GM13976 (cell line): ENCODE measurements at regions not wholly inside any gene's neighbourhood (a gene's known extent, or its start where the extent isn't known, plus 50 kb on each side); places are given as distances from the start of the nearest gene placed in this dataset.

Experiments
- DNase-seq: peaks from one replicate; pipeline ENCODE4 v3.0.0; 2012; ENCODE audit warnings: low spot score
- CTCF ChIP-seq: IDR thresholded peaks from 2 replicates; pipeline ENCODE4 v1.5.1; 2012; ENCODE audit warnings: borderline replicate concordance, mild to moderate bottlenecking; ENCODE audit not compliant: insufficient read depth; ENCODE audit errors: extremely low read depth, missing control alignments, control extremely low read depth
- in situ Hi-C: fragments of 300-500 bp; cut with MboI; formaldehyde crosslinking; loops from one replicate; pipeline ENCODE4 v1.12.0; 2022; ENCODE audit warnings: low sequenced_read_pairs, mixed read lengths, inconsistent platforms; ENCODE audit not compliant: unreplicated experiment

DNA sequence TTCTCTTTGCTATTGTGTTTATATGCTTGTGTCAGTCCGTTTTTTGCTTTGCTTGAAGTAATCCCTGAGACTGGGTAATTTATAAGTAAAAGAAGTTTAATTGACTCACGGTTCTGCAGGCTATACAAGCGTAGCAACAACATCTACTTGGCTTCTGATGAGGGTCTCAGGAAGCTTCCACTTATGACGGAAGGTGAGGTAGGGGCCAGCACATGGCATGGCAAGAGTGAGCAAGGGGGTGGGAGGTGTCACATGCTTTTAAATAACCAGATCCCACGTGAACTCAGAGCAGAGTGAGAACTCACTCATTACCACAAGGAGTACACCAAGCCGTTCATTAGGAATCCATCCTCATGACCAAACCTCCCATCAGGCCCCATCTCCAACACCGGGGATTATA is 540.3 kb downstream of the TDRD15 start:
- no peak for DNase-seq
- no peak for TF ChIP-seq CTCF
- in situ Hi-C loops, result no loop called here

DNA sequence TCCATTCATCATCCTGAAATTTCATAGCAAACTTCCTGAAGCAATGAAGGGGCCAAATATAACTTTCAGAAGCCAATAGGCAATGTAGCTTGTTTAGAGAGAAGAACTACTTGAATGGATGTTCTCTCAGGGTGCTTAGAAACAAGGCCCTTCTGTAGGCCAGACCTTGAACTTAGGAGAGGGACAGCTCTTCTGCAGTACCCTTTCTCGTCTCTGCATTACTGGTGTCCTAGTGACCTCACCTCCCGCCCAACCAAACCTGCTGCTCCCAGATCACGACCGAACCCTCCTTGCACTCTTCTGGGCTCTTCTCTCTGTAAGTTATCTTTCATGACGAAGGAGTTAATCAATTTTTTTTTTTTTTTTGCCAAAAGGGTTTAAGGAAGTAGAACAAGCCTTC is 543.9 kb downstream of the TDRD15 start:
- in situ Hi-C loops, result no loop called here

DNA sequence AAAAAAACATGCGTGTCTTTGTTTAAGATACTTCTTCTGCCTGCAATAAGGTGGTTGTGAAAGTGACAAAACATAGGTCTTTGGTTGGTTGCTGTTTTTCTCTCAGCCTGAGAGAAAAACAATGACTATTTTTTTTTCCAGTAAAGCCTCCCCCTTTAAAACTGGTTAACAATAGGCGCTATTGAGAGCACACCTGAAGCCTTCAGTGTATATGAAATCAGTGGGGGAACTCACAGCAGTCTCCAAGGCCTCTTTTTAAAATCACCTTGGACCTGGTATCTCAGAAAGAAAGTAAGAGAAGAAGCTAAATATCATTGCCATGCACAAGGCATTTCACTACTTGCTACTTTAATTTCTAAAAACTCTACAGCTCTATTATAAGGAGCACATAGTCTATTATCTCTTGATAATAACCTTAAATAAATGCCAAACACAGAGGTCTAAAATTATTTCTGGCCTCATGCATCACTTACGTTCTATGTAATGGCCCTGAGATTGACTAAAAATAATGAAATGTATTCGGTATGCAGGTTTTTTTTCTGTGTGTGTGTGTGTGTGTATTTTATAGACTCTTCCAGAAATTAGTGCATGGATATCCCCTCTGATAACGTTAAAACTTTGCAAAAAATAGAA is 544.4 kb downstream of the TDRD15 start:
- no peak for TF ChIP-seq CTCF
- DNase-seq, result no peak
- in situ Hi-C loops, result no loop called here

More for the DNA sequence above, 543.9 kb downstream of the TDRD15 start:
- DNase-seq, result no peak
- no peak for TF ChIP-seq CTCF

DNA sequence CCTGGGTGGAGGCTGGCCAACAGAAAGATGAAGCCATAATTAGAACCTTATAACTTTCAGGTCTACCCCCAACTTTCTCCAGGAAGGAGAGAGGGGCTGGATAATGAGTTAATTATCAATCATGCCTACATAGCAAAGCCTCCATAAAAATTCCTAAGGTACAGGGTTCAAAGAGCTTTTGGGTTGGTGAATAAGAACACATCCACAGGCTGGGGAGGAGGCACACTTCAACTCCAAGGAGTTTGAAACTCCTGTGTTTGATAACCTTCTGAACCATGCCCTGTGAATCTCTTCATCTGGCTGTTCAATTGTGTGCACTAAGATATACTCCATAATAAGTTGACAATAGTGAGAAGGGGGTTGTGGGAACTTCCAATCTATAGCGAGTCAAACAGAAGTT is 552.3 kb downstream of the TDRD15 start:
- DNase-seq, result no peak
- no peak for TF ChIP-seq CTCF
- in situ Hi-C loops, result no loop called here

- in situ Hi-C loops, result no loop called here
- DNase-seq, result no peak
- TF ChIP-seq CTCF, result no peak
Observed at GRCh38 chr2:21676676-21677075, 552.9 kb downstream of the TDRD15 start.

DNA sequence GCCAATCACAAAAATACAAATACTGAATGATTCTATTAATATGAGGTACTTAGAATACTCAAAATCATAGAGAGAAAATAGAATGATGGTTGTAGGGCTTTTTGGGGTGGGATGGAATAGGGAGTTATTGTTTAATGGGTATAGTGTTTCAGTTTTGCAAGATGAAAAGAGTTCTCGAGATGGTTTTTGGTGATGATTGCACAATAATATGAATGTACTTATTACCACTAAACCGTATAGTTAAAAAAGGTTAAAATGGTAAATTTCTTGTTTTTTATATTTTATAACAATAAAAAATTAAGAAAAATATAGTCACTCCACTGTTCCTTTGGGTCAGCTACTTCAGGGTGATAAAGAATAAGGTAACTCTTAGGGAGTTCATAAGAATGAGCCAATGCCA is 560.1 kb downstream of the TDRD15 start:
- in situ Hi-C loops, result no loop called here
- no peak for DNase-seq
- no peak for TF ChIP-seq CTCF
